ENCODE measurements at regions not wholly inside any gene's neighbourhood (a gene's known extent, or its start where the extent isn't known, plus 50 kb on each side); places are given as distances from the start of the nearest gene placed in this dataset.

DNA sequence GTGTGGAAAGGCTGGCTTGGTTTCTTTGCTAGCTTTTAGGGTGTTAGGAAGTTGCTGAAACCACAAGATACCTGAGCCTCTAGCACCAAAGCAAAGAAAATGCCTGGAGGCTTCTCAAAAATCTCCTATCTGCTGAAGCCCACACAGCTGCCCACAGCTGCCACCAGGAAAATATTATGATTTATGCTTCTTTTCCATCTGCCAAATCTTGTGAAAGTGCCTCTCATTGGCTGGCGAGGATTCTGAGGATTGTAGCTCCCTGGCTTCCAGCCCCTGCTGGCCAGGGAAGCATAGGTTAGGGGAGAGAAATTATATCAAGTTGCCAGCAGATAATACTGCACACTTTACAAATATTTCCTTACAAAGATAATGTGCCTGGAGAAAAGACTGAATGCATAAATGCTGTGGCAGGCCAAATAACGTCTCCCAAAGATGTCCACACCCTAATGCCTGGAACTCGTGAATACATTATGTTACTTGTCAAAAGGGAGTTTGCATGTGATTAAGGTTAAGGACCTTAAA is 98.4 kb downstream of the MRPL14 start:
- H3K4me3 ChIP-seq: no peak overlapping the region
- peak; percentile 38 to 57 (median 56) for DNase-seq (ENCODE audit: extremely low read depth in 1 of 4, low spot score in 3 of 4)
- no peaks in the 10 kb centered on the region for H3K9me1 ChIP-seq (ENCODE audit: control insufficient read depth, insufficient read depth, low read length)
- 17% methylated on average over 3 of the region's 3 CpGs for WGBS (ENCODE audit: insufficient coverage, low coverage, missing lambda C conversion rate)
- no peak overlapping the region; a peak in 1 of 4 replicates for H3K9ac ChIP-seq (ENCODE audit: insufficient read depth in 1 of 2, low read depth in 2 of 2, low read length in 2 of 2)
- in situ Hi-C loops (cut with MboI) (no loop called here), intact Hi-C loops (cut with micrococcal nuclease) (no loop called here)
- no peaks in the 10 kb centered on the region for H3K79me2 ChIP-seq (ENCODE audit: control insufficient read depth, insufficient read depth, low read length)
- POLR2A ChIA-PET: interaction anchor here (0.7 to 1.7 kb wide), 4 partner anchors 9 to 229 kb away, joined by 3 to 7 read pairs (median 3); no protein-coding TSS in a partner anchor
- no peak overlapping the region for H3K27ac ChIP-seq (ENCODE audit: extremely low read depth, low read depth, low read length)
- H4K20me1 ChIP-seq (replicated peaks; ENCODE audit: control insufficient read depth, insufficient read depth, low read length): no peaks in the 10 kb centered on the region
- no peak overlapping the region for H2AFZ ChIP-seq (ENCODE audit: low read depth, low read length)
- CTCF ChIA-PET (ENCODE audit: low intra/inter-chr PET ratio): no interaction called here
- no peaks in the 10 kb centered on the region for H3K36me3 ChIP-seq (ENCODE audit: control insufficient read depth, insufficient read depth, low read length)
- TF ChIP-seq DDX20 (tag; IDR thresholded peaks at IDR 0.05; ENCODE audit: low read depth) (no peak), FOSL1 (tag; conservative IDR thresholded peaks at IDR 0.05) (no peak), OTX1 (CRISPR knock-in tag; IDR thresholded peaks at IDR 0.05) (no peak), CBFA2T2 (conservative IDR thresholded peaks at IDR 0.05) (no peak), NCOA1 (IDR thresholded peaks at IDR 0.05; ENCODE audit: low read depth) (no peak), MEIS2 (IDR thresholded peaks at IDR 0.05; ENCODE audit: partially characterized antibody) (peak; percentile 94), ZFP1 (CRISPR knock-in tag; IDR thresholded peaks at IDR 0.05) (no peak), CBFA2T3 (IDR thresholded peaks at IDR 0.05) (peak; percentile 31; the same call in 1 of the 2 replicates)
- TF ChIP-seq, protein P1, sequence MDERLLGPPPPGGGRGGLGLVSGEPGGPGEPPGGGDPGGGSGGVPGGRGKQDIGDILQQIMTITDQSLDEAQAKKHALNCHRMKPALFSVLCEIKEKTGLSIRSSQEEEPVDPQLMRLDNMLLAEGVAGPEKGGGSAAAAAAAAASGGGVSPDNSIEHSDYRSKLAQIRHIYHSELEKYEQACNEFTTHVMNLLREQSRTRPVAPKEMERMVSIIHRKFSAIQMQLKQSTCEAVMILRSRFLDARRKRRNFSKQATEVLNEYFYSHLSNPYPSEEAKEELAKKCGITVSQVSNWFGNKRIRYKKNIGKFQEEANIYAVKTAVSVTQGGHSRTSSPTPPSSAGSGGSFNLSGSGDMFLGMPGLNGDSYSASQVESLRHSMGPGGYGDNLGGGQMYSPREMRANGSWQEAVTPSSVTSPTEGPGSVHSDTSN (CRISPR knock-in tag; IDR thresholded peaks at IDR 0.05; ENCODE audit: low read depth): no peak
- TF ChIP-seq, protein P1 (tag; conservative IDR thresholded peaks at IDR 0.05; ENCODE audit: low read depth): peak; percentile 87
- TF ChIP-seq, protein P2, sequence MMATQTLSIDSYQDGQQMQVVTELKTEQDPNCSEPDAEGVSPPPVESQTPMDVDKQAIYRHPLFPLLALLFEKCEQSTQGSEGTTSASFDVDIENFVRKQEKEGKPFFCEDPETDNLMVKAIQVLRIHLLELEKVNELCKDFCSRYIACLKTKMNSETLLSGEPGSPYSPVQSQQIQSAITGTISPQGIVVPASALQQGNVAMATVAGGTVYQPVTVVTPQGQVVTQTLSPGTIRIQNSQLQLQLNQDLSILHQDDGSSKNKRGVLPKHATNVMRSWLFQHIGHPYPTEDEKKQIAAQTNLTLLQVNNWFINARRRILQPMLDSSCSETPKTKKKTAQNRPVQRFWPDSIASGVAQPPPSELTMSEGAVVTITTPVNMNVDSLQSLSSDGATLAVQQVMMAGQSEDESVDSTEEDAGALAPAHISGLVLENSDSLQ (IDR thresholded peaks at IDR 0.05): peak; percentile 85
- TF ChIP-seq, protein P3, sequence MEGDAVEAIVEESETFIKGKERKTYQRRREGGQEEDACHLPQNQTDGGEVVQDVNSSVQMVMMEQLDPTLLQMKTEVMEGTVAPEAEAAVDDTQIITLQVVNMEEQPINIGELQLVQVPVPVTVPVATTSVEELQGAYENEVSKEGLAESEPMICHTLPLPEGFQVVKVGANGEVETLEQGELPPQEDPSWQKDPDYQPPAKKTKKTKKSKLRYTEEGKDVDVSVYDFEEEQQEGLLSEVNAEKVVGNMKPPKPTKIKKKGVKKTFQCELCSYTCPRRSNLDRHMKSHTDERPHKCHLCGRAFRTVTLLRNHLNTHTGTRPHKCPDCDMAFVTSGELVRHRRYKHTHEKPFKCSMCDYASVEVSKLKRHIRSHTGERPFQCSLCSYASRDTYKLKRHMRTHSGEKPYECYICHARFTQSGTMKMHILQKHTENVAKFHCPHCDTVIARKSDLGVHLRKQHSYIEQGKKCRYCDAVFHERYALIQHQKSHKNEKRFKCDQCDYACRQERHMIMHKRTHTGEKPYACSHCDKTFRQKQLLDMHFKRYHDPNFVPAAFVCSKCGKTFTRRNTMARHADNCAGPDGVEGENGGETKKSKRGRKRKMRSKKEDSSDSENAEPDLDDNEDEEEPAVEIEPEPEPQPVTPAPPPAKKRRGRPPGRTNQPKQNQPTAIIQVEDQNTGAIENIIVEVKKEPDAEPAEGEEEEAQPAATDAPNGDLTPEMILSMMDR (IDR thresholded peaks at IDR 0.05 in 2 of 3, conservative IDR thresholded peaks at IDR 0.05 in 1 of 3; ENCODE audit: insufficient read depth in 2 of 3, low read depth in 1 of 3, low read length in 3 of 3): peak; percentile 16 to 28 (median 20); a peak in 3 of 6 replicates
- H3K9me3 ChIP-seq (replicated peaks; ENCODE audit: control insufficient read depth, insufficient read depth, low read depth, low read length): no peaks in the 10 kb centered on the region
- H3K27me3 ChIP-seq (ENCODE audit: control insufficient read depth in 2 of 2, insufficient read depth in 2 of 2, low read length in 2 of 2): no peaks in the 10 kb centered on the region; a peak in 1 of 5 replicates
- H3K4me1 ChIP-seq (replicated peaks in 1 of 2; ENCODE audit: control insufficient read depth in 2 of 2, insufficient read depth in 2 of 2, low read length in 2 of 2): peaks cover 2 to 7% of the 10 kb centered on the region in 2 experiments; a peak in 1 of 5 replicates
- peak; percentile 66 for ATAC-seq
- no TSS peak for BruUV-seq (replicated peaks)
- FAIRE-seq: no peak
- H3K4me2 ChIP-seq (ENCODE audit: insufficient read depth, low read length): no peak overlapping the region

Data from K562 (cell line).